ENCODE measurements at regions not wholly inside any gene's neighbourhood (a gene's known extent, or its start where the extent isn't known, plus 50 kb on each side); places are given as distances from the start of the nearest gene placed in this dataset.

DNA sequence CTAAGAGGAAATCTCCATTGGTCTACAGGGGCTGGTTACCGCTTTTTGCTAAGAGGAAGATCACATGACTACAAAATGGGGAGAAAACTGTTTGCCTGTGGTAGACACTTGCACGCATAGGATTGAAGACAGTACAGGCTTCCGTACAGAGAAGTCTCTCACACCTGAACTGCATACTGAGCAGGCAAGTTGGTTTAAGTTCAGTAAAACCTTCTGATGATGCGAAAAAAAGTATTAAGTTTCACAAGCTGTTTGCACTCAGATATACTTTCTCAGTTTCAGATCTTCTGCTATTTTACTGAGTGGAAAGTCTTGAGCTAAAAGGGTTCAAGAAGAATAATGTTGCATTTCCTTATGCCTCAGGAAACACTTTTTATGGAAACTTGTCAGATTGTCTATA, 292.2 kb upstream of the MC4R start:
- in situ Hi-C loops (cut with MboI; ENCODE audit: low sequenced_read_pairs) (no loop called here), intact Hi-C loops (cut with micrococcal nuclease) (no loop called here), dilution Hi-C loops (cut with HindIII; ENCODE audit: low sequenced_read_pairs, unreplicated experiment) (no loop called here)
- Histone ChIP-seq H3K9ac (ENCODE audit: low read depth, low read length) (no peak overlapping the region), H2AK5ac (ENCODE audit: low read depth, low read length) (no peak overlapping the region), H3K79me1 (ENCODE audit: low read depth in 1 of 2, low read length in 2 of 2) (no peaks in the 10 kb centered on the region), H2BK120ac (ENCODE audit: low read depth, low read length) (no peak overlapping the region), H4K5ac (ENCODE audit: low read depth, low read length) (no peak overlapping the region), H3K18ac (ENCODE audit: low read depth, low read length) (no peak overlapping the region), H4K20me1 (ENCODE audit: insufficient read depth, low read length) (no peaks in the 10 kb centered on the region), H3K27ac (ENCODE audit: insufficient read depth, low read length) (no peak overlapping the region), H2BK20ac (ENCODE audit: low read depth, low read length) (no peak overlapping the region), H3K9me1 (ENCODE audit: insufficient read depth, low read length) (no peaks in the 10 kb centered on the region), H3K27me3 (ENCODE audit: control insufficient read depth, insufficient read depth, low read length) (no peaks in the 10 kb centered on the region), H3K23ac (ENCODE audit: low read depth, low read length) (no peak overlapping the region), H3K4me3 (ENCODE audit: insufficient read depth, low read depth, low read length) (no peak overlapping the region), H2BK5ac (ENCODE audit: low read depth, low read length, poor library complexity, severe bottlenecking) (no peak overlapping the region), H4K91ac (ENCODE audit: insufficient read depth, low read depth, low read length) (no peak overlapping the region), H3K4me1 (ENCODE audit: control insufficient read depth, insufficient read depth, low read length) (no peaks in the 10 kb centered on the region), H3K36me3 (ENCODE audit: control insufficient read depth, insufficient read depth, low read length) (no peaks in the 10 kb centered on the region), H3K56ac (ENCODE audit: extremely low read depth, insufficient read depth, low read length) (no peak overlapping the region), H2BK15ac (ENCODE audit: low read depth, low read length) (no peak overlapping the region), H3K4ac (ENCODE audit: low read depth, low read length) (no peak overlapping the region), H4K8ac (ENCODE audit: low read depth in 2 of 2, low read length in 2 of 2) (no peak overlapping the region), H3K4me2 (ENCODE audit: low read depth, low read length) (no peak overlapping the region), H3K9me3 (ENCODE audit: control insufficient read depth, insufficient read depth, low read length) (peaks cover 8% of the 10 kb centered on the region; the same call in 1 of the 2 replicates), H3K14ac (replicated peaks; ENCODE audit: low read depth, low read length) (no peak overlapping the region), H2AK9ac (replicated peaks; ENCODE audit: low read depth, low read length, poor library complexity) (no peak overlapping the region), H2AFZ (replicated peaks; ENCODE audit: low read length, poor library complexity) (no peak overlapping the region)
- DNase-seq (no peak), ATAC-seq (ENCODE audit: low read depth) (no peak)
- no TSS peak for BruUV-seq (replicated peaks)
- TF ChIP-seq, protein P1, sequence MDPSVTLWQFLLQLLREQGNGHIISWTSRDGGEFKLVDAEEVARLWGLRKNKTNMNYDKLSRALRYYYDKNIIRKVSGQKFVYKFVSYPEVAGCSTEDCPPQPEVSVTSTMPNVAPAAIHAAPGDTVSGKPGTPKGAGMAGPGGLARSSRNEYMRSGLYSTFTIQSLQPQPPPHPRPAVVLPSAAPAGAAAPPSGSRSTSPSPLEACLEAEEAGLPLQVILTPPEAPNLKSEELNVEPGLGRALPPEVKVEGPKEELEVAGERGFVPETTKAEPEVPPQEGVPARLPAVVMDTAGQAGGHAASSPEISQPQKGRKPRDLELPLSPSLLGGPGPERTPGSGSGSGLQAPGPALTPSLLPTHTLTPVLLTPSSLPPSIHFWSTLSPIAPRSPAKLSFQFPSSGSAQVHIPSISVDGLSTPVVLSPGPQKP (IDR thresholded peaks at IDR 0.05; ENCODE audit: borderline replicate concordance, low read depth, low read length): no peak
- no peak for TF ChIP-seq CEBPB (IDR thresholded peaks at IDR 0.05; ENCODE audit: low read depth, low read length)
- no peak for TF ChIP-seq CHD1 (IDR thresholded peaks at IDR 0.05; ENCODE audit: low read depth, low read length)
- no peak for TF ChIP-seq POLR2A (IDR thresholded peaks at IDR 0.05; ENCODE audit: low read depth, low read length)
- no peak for TF ChIP-seq RAD21 (IDR thresholded peaks at IDR 0.05; ENCODE audit: low read length)
- no peak for TF ChIP-seq SMC3 (IDR thresholded peaks at IDR 0.05; ENCODE audit: low read depth, low read length)
- TF ChIP-seq NFE2L2 (IDR thresholded peaks at IDR 0.05; ENCODE audit: low read depth, low read length): no peak
- no peak for TF ChIP-seq RFX5 (IDR thresholded peaks at IDR 0.05; ENCODE audit: low read depth, low read length)
- no peak for TF ChIP-seq BHLHE40 (IDR thresholded peaks at IDR 0.05; ENCODE audit: low read depth, low read length)
- TF ChIP-seq, protein P2, sequence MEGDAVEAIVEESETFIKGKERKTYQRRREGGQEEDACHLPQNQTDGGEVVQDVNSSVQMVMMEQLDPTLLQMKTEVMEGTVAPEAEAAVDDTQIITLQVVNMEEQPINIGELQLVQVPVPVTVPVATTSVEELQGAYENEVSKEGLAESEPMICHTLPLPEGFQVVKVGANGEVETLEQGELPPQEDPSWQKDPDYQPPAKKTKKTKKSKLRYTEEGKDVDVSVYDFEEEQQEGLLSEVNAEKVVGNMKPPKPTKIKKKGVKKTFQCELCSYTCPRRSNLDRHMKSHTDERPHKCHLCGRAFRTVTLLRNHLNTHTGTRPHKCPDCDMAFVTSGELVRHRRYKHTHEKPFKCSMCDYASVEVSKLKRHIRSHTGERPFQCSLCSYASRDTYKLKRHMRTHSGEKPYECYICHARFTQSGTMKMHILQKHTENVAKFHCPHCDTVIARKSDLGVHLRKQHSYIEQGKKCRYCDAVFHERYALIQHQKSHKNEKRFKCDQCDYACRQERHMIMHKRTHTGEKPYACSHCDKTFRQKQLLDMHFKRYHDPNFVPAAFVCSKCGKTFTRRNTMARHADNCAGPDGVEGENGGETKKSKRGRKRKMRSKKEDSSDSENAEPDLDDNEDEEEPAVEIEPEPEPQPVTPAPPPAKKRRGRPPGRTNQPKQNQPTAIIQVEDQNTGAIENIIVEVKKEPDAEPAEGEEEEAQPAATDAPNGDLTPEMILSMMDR (conservative IDR thresholded peaks at IDR 0.05; ENCODE audit: low read depth, low read length): no peak
- TF ChIP-seq, protein P3, sequence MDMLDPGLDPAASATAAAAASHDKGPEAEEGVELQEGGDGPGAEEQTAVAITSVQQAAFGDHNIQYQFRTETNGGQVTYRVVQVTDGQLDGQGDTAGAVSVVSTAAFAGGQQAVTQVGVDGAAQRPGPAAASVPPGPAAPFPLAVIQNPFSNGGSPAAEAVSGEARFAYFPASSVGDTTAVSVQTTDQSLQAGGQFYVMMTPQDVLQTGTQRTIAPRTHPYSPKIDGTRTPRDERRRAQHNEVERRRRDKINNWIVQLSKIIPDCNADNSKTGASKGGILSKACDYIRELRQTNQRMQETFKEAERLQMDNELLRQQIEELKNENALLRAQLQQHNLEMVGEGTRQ (IDR thresholded peaks at IDR 0.05; ENCODE audit: low read depth, low read length): no peak
- TF ChIP-seq MXI1 (IDR thresholded peaks at IDR 0.05; ENCODE audit: borderline replicate concordance, low read depth, low read length): no peak
- TF ChIP-seq RCOR1 (IDR thresholded peaks at IDR 0.05; ENCODE audit: insufficient replicate concordance, low read length): no peak
- TF ChIP-seq FOS (IDR thresholded peaks at IDR 0.05; ENCODE audit: low read depth, low read length): no peak
- no peak for TF ChIP-seq MAFK (IDR thresholded peaks at IDR 0.05; ENCODE audit: low read depth, low read length)
- TF ChIP-seq MAZ (IDR thresholded peaks at IDR 0.05; ENCODE audit: borderline replicate concordance, low read depth, low read length): no peak
- POLR2A ChIA-PET (ENCODE audit: unreplicated experiment): no interaction called here
- CTCF ChIA-PET: no interaction called here
- WGBS, 2 experiments (ENCODE audit: extremely low coverage in 2 of 2, insufficient read length in 1 of 2): no CpG with 5 or more reads among the region's 4 CpGs

All from IMR-90 (cell line).